ENCODE measurements at regions not wholly inside any gene's neighbourhood (a gene's known extent, or its start where the extent isn't known, plus 50 kb on each side); places are given as distances from the start of the nearest gene placed in this dataset.

DNA sequence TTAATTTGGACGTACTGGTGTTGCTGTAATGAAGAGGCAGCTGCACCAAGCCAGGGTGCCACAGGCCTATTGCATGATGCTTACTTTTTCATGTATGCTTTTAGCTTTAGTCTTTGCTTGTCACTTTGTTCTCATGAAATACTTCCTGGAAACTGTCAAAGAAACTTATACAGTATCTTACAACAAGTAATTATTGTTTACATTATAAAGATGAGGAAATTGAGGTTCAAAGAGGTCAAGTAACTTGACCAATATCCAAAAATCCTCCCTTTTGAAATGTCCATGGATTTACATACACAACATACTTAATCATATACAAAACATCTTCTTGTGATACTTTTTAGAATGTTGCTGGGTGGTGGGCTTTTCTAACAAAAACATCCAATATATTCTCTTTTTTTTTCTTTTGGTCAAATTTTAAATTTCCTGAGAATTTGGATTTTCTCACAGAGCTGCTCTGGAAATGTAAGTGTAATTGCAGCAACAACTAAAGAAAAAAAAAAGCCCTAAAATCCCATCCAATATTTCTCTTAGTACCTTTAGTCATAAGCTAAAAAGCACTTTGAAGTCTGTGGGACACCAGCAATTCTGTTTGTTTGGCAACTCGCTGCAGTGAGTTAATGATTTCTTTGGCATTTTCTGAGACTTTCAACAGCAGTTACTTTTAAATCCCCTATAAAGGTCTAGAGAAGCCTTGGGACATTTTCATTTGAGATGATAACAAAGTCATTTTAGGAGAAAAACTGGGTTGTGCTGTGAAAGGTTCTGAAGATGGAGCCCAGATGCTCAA, 500.6 kb upstream of the IGFBP3 start:
- Mint-ChIP-seq H3K27me3 (no peaks in the 10 kb centered on the region), H3K36me3 (no peaks in the 10 kb centered on the region), H3K27ac (no peak overlapping the region), H3K4me1 (no peaks in the 10 kb centered on the region), H3K9me3 (peaks cover 1% of the 10 kb centered on the region), H3K4me3 (no peak overlapping the region)
- DNase-seq (ENCODE audit: low spot score in 2 of 2): no peak
- ATAC-seq (ENCODE audit: low read depth): no peak

DNA sequence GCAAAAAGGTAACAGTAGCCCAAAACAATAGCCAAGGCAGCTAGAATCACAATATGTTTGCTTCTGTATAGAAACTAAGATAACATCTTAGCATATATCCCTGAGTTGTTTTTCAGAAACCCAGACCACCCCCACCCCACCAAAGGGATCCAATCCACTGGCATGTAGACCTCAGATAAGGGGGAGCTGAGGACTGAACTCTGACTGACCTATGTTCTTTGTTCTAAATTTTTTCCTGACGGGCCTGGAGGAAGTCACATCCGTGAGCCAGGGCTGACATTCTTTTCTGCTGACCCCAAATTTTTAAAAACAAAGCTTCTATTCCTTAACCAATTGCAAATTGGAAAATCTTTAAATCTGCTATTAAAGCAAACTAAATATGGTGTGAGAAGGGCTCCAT, 493.9 kb upstream of the IGFBP3 start:
- Mint-ChIP-seq H3K9me3 (peaks cover 5% of the 10 kb centered on the region), H3K4me1 (no peaks in the 10 kb centered on the region), H3K27me3 (no peaks in the 10 kb centered on the region), H3K36me3 (no peaks in the 10 kb centered on the region), H3K4me3 (no peak overlapping the region), H3K27ac (no peak overlapping the region)
- DNase-seq (ENCODE audit: low spot score in 2 of 2) (no peak), ATAC-seq (ENCODE audit: low read depth) (no peak)

DNA sequence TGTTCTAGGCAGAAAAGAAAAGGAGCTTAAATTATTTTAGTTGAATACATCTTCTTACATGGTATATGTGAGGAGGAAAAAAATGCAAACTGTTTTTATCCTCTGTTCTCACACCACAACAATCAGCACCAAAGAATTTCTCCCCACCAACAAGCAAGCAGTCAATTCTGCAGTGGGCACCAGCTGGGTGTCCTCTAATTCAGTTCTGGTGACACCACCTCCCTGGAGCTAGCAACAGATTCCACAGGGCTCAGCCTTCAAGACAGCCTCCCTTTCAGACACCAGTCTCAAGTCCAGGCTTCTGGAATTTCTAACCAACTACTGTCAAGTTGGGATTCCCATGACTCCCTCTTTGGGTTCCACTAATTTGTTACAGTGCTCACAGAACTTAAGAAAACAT, 490.2 kb upstream of the IGFBP3 start:
- no peak overlapping the region for H3K27ac Mint-ChIP-seq
- no peaks in the 10 kb centered on the region for H3K27me3 Mint-ChIP-seq
- no peak for ATAC-seq (ENCODE audit: low read depth)
- no peaks in the 10 kb centered on the region for H3K36me3 Mint-ChIP-seq
- no peak overlapping the region for H3K4me3 Mint-ChIP-seq
- peaks cover 3% of the 10 kb centered on the region for H3K9me3 Mint-ChIP-seq
- H3K4me1 Mint-ChIP-seq: no peaks in the 10 kb centered on the region
- DNase-seq (ENCODE audit: low spot score in 2 of 2): no peak

DNA sequence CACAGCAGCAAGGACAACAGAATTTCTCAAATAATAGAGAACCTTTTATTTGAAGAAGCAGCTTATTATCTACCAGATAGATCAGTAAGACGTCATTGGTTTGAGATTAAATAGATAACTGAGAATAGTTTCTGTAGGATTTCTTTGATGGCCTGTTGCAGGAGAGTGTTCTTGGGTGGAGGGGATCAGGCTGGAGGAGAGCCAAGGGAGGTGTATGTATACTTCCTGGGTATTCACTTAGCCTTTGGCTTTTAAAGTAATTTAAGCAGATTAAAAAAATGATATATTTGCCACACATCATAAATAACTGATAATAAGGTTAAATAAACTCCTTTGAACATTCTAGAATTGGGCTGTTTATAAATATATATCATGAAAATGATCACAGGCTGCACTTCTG, 486.1 kb upstream of the IGFBP3 start:
- H3K27ac Mint-ChIP-seq: no peak overlapping the region
- H3K36me3 Mint-ChIP-seq: no peaks in the 10 kb centered on the region
- H3K27me3 Mint-ChIP-seq: no peaks in the 10 kb centered on the region
- ATAC-seq (ENCODE audit: low read depth): no peak
- no peak for DNase-seq (ENCODE audit: low spot score in 2 of 2)
- H3K9me3 Mint-ChIP-seq: peaks cover 1% of the 10 kb centered on the region
- no peak overlapping the region for H3K4me3 Mint-ChIP-seq
- H3K4me1 Mint-ChIP-seq: no peaks in the 10 kb centered on the region

DNA sequence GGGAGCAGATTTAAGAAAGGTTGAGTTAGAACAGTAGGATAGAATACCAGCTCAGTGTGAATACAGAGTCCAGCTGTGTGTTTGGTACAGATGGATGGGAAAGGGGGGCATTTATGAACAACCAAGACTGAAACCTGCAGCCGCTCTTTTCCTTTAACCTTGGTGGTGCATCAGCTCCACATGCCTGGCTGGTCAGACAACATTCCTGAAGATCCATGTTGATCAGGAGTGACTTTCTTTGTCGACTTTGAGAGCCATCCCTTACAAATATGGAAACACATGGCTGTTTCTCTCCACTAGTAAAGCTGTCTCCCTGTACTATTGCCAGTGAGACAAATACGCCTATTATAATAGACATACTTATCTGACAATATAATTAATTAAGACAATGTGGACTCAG, 476.5 kb upstream of the IGFBP3 start:
- H3K36me3 Mint-ChIP-seq: no peaks in the 10 kb centered on the region
- no peak overlapping the region for H3K4me3 Mint-ChIP-seq
- H3K4me1 Mint-ChIP-seq: no peaks in the 10 kb centered on the region
- ATAC-seq (ENCODE audit: low read depth) (no peak), DNase-seq (ENCODE audit: low spot score in 2 of 2) (no peak)
- H3K27me3 Mint-ChIP-seq: no peaks in the 10 kb centered on the region
- H3K27ac Mint-ChIP-seq: no peak overlapping the region
- peaks cover 9% of the 10 kb centered on the region for H3K9me3 Mint-ChIP-seq

DNA sequence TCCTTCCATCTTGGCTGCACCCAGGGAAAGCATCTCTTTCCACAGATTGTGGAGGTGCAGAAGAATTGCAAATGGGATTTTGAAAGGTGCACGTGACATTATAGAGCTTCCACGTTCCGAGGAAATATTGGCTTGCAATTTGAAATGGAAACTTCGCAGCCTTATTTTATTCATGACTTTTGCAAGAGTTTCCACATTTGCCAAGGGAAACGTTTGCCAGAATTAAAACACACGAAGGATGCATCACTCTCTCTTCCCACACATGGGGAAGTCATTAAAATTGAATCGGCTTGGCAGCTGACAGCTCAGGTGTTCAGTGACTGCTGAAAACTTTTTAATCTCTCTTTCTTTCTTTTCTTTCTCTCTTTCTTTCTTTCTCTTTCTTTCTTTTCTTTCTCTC, 475.4 kb upstream of the IGFBP3 start:
- H3K27me3 Mint-ChIP-seq: no peaks in the 10 kb centered on the region
- peaks cover 8% of the 10 kb centered on the region for H3K9me3 Mint-ChIP-seq
- H3K27ac Mint-ChIP-seq: no peak overlapping the region
- no peaks in the 10 kb centered on the region for H3K36me3 Mint-ChIP-seq
- no peak overlapping the region for H3K4me3 Mint-ChIP-seq
- no peak for DNase-seq (ENCODE audit: low spot score in 2 of 2)
- no peaks in the 10 kb centered on the region for H3K4me1 Mint-ChIP-seq
- ATAC-seq (ENCODE audit: low read depth): no peak

DNA sequence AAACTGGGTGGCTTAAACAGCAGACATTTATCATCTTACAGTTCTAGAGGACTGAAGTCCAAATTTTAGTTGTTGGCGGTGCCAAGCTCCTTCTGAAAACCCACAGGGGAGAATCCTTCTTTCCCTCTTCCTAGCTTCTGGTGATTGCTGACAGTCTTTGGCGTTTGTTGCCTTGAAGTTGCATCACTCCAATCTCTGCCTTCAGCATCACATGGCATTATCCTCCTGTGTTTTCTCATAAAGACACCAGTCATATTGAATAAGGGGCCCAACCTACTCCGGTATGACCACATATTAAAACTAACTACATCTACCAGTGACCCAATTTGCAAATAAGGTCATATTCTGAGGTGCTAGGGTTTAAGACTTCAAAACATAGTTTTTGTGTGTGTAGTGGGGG, 472.1 kb upstream of the IGFBP3 start:
- Mint-ChIP-seq H3K9me3 (peaks cover 6% of the 10 kb centered on the region), H3K36me3 (no peaks in the 10 kb centered on the region), H3K27ac (no peak overlapping the region), H3K4me3 (no peak overlapping the region), H3K27me3 (no peaks in the 10 kb centered on the region), H3K4me1 (no peaks in the 10 kb centered on the region)
- DNase-seq (ENCODE audit: low spot score in 2 of 2): no peak
- ATAC-seq (ENCODE audit: low read depth): no peak

DNA sequence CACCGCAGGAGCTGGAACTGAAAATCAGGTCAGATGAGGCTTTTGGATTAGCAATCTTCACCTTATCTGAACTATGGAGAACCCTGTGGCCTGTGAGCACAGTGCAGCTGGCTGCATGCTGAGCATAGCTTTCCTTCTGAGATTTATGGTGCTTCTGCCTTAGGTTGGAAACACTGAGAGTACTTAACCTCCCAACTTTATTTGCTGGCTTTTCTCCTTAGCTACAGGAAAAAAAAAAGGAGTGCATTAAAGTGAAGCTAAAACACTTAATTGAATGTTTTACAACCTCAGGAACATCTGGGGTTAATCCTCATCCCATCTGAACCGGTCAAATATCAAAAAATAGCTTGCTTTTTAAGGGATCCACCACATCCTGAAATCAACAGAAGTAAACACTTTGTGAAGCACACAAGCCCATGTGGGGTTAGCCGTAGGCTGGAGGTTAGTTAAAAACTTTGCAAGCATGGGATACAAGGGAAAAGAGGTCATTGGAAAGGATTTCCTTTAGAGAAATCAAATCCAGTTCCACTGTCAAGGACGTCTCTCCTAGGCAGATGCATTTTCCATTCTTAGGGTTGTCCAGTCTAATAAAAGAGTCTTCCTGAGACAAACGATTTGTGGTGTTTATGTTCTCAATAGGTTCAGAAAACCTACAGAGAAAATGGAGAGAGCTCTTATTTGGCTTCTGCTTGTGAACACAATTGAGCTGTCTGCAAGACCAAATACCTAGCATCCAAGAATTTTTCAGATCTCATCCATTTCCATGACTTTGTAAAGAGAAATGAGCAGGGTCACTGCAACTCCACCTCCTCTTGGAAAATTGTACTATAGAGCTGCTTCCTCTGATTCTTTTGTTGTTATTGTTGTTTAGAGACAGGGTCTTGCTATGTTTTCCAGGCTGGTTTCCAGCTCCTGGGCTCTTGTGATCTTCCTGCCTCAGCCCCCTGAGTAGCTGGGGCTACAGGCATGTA, 470.4 kb upstream of the IGFBP3 start:
- Mint-ChIP-seq H3K27ac (no peak overlapping the region), H3K27me3 (no peaks in the 10 kb centered on the region), H3K4me3 (no peak overlapping the region), H3K9me3 (peaks cover 6% of the 10 kb centered on the region), H3K4me1 (no peaks in the 10 kb centered on the region), H3K36me3 (no peaks in the 10 kb centered on the region)
- ATAC-seq (ENCODE audit: low read depth) (no peak), DNase-seq (ENCODE audit: low spot score in 2 of 2) (no peak)

DNA sequence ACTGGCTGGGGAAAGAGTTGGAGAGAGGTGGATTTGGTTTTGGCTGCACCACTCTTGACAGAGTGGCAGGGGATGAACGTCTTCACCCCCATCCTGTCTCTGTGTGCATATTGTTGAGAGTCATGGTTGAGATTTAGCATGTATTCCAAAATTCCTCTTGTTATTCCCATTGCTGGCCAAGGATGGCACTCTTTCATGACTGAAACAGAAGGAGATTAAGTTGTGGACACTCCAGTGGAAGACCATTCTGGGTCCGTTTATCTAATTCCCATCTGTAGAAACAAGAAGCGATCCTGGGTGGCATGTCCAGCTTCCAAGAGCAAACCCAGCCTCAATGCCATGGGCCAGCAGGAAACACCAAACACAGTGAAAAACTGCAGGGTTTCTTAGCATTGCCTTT, 469.0 kb upstream of the IGFBP3 start:
- no peak for DNase-seq (ENCODE audit: low spot score in 2 of 2)
- H3K4me3 Mint-ChIP-seq: no peak overlapping the region

DNA sequence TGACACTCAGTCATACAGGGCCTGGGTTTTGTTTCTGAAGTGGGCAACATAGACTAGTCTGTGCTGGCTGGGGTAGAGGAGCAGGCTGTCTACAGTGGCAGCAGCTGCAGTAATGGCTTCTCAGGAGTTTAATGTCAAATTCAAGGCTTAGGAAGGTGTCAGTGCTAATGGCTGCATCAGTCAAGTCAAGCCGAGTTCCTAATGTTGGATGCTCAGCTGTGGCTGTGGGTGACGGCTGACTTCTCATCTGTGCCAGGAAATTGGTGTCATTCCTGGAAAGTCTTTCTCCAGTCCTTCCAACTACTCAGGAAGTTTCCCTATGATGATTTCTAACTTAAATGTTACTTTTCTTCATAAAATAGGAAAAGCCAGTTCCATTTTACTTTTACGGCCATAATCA, 468.1 kb upstream of the IGFBP3 start:
- Mint-ChIP-seq H3K36me3 (no peaks in the 10 kb centered on the region), H3K9me3 (peaks cover 3% of the 10 kb centered on the region), H3K27ac (no peak overlapping the region), H3K27me3 (no peaks in the 10 kb centered on the region), H3K4me1 (no peaks in the 10 kb centered on the region), H3K4me3 (no peak overlapping the region)
- ATAC-seq (ENCODE audit: low read depth): no peak
- DNase-seq (ENCODE audit: low spot score in 2 of 2): no peak

More for the DNA sequence above, 469.0 kb upstream of the IGFBP3 start:
- Mint-ChIP-seq H3K27me3 (no peaks in the 10 kb centered on the region), H3K9me3 (peaks cover 3% of the 10 kb centered on the region), H3K36me3 (no peaks in the 10 kb centered on the region), H3K4me1 (no peaks in the 10 kb centered on the region), H3K27ac (no peak overlapping the region)
- no peak for ATAC-seq (ENCODE audit: low read depth)

DNA sequence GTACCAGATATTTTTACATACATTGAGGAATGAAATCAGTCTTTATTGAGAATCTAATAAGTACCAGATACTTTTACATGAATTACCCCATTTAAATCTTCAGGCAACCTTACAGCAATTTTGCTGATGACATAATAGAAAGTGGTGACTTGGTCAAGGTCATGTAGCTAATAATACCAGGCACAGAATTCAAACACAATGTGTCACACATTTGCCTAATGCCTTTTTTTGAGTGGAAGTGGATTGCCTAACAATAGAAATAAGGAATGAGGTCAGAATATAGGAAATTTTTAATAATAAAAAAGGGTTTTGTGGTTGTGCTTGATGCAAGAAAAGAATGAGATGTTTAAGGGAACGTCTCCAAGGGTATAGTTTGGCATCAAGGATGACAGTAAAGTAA, 466.6 kb upstream of the IGFBP3 start:
- H3K4me1 Mint-ChIP-seq: no peaks in the 10 kb centered on the region
- no peaks in the 10 kb centered on the region for H3K36me3 Mint-ChIP-seq
- H3K27ac Mint-ChIP-seq: no peak overlapping the region
- no peak overlapping the region for H3K4me3 Mint-ChIP-seq
- DNase-seq (ENCODE audit: low spot score in 2 of 2) (no peak), ATAC-seq (ENCODE audit: low read depth) (no peak)
- no peaks in the 10 kb centered on the region for H3K27me3 Mint-ChIP-seq
- no peaks in the 10 kb centered on the region for H3K9me3 Mint-ChIP-seq

DNA sequence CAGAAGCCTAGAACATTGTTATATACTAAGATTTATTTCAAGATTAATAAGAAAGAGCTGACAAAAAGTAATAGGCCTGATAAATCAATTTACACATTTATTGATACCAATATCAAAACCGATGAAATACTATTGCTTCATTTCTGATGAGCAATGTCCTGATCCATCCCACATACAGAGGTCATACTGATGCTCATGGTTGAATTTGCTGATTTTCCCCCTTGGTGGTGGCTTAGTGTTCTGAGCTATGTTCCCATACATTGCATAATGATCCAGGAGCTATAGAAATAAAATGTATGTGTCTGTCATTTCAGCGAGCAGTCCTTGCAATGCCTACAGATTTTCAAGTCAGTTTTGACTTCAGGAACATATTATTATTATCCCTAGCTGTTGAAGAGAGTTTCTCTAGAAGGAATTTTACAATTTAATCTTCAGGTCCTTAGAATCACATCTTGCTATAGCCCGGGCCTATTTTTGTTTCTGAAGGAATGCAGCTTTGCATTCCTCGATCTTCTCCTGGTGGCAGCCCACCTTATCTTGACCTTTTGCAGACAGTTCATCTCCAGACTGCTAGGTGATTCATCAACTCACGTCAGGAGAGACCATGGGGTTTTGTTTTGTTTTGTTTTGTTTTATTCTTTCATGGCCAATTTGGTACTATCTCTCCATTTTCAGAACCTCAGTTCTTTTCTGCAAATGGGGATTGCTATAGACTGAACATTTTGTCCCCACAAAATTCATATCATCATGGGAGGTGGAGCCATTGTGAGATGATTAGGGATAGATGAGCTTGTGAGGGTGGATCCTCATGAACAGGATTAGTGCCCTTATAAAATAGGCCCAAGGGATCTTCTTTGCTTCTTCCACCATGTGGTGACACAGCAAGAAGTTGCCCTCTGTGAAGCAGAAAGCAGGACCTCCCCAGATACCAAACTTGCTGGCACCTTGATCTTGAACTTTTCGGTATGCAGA, 465.6 kb upstream of the IGFBP3 start:
- Mint-ChIP-seq H3K4me1 (no peaks in the 10 kb centered on the region), H3K36me3 (no peaks in the 10 kb centered on the region), H3K4me3 (no peak overlapping the region), H3K27me3 (no peaks in the 10 kb centered on the region), H3K27ac (no peak overlapping the region), H3K9me3 (no peaks in the 10 kb centered on the region)
- no peak for ATAC-seq (ENCODE audit: low read depth)
- DNase-seq (ENCODE audit: low spot score in 2 of 2): no peak

DNA sequence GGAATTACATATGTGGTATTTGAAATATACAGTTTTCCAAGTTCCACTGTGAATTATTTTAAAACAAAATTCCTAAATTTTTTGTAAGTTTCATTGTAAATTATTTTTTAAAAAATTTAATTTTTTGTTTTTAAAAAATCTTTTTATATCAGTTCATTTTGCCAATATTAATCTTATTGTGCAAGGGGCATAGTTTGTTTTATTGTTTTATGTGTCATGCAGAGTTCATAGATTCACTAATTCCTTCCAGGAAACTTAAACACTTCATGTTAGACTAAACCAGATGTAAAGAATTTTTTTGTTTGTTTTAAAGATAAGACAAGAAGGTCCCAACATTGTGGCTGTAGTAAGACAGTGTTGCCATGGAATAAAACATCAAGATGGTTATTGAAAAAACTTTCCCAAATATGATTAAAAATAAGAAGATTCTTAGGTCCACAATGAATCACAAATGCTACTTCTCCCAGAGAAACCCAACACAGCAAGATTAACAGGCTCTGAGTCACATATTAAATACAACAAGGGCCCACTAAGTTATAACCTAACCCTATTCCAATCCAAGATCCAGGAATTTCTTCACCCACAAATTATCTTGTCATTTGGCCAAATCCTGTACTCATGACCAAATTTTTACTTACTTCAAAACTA, 464.7 kb upstream of the IGFBP3 start:
- no peaks in the 10 kb centered on the region for H3K4me1 Mint-ChIP-seq
- H3K27ac Mint-ChIP-seq: no peak overlapping the region
- H3K27me3 Mint-ChIP-seq: no peaks in the 10 kb centered on the region
- DNase-seq (ENCODE audit: low spot score in 2 of 2): no peak
- no peak overlapping the region for H3K4me3 Mint-ChIP-seq
- ATAC-seq (ENCODE audit: low read depth): no peak
- H3K36me3 Mint-ChIP-seq: no peaks in the 10 kb centered on the region
- no peaks in the 10 kb centered on the region for H3K9me3 Mint-ChIP-seq

Measured in memory B cell (primary cell).